Pancreas (tissue), 10 donors: ENCODE measurements at regions not wholly inside any gene's neighbourhood (a gene's known extent, or its start where the extent isn't known, plus 50 kb on each side); places are given as distances from the start of the nearest gene placed in this dataset.

ENCODE experiments used
- ATAC-seq, 4 donors: fragments of 200-7000 bp; cut with Tn5 transposase; one replicate each; pipeline versions ENCODE4 v1.8.0 to v1.9.1; 2020; ENCODE audit warnings: mild to moderate bottlenecking in 4 of 4, moderate library complexity in 4 of 4
- DNase-seq, 6 donors: peaks; one replicate each; pipeline ENCODE4 v3.0.0-alpha.2; 2020
- FAIRE-seq: peaks from 2 replicates; lab custom pipeline; 2012; peaks lifted over from hg19 to GRCh38; lab: Jason Lieb, UNC
- H3K27ac ChIP-seq, 4 donors: fragments of 200-600 bp; sonication (generic); 1 replicate in 3 of 4; 2 replicates in 1 of 4; pipeline versions ENCODE4 v1.5.0 to v1.8.0; 2020
- H3K27me3 ChIP-seq, 4 donors: fragments of 200-600 bp; one replicate each; pipeline ENCODE4 v1.8.0; 2021
- H3K36me3 ChIP-seq, 3 donors: fragments of 200-600 bp; sonication (generic) in 1 of 3; one replicate each; pipeline versions ENCODE4 v1.5.0 to v1.8.0; 2020 to 2021
- H3K4me1 ChIP-seq, 3 donors: fragments of 200-600 bp; one replicate each; pipeline ENCODE4 v1.8.0; 2021
- H3K4me3 ChIP-seq, 4 donors: fragments of 200-600 bp; sonication (generic) in 2 of 4; one replicate each; pipeline versions ENCODE4 v1.5.0 to v1.8.0; 2020 to 2021
- H3K9me3 ChIP-seq, 4 donors: fragments of 200-600 bp; one replicate each; pipeline ENCODE4 v1.8.0; 2021
- WGBS, 2 donors: extraction: QIAGEN DNeasy Blood & Tissue Kit; methylation state at CpG; one replicate each; pipeline ENCODE4 v1.1.7; 2013; 5-methylcytosine and 5-hydroxymethylcytosine counted together
- intact Hi-C, 3 donors: fragments of 100-400 bp; cut with DNase I; formaldehyde crosslinking; loops; one replicate each; pipeline versions ENCODE4 v1.11.1 to v1.14.2; 2022
- TF ChIP-seq, protein P1 (sequence below), 4 donors: fragments of 200-600 bp; sonication (generic) in 3 of 4; IDR thresholded peaks; one replicate each; pipeline versions ENCODE4 v1.5.0 to v1.8.0; 2021; ENCODE audit warnings: antibody characterized with exemption in 4 of 4
- donor health status: healthy with polysubstance abuse.
- donor health status: DM: no; HTN: no; CAD: no; lungs with moderate emphysema.
- donor health status: DM: no; HTN: no; CAD: no.
- donor health status: control.
- donor health status: control.
- donor health status: Bipolar disorder and iron deficiency.
- donor health status: DM: yes; HTN: yes; CAD: no.
- donor health status: DM: no; HTN: no; CAD: no.
- donor health status: DM: no; HTN: no; CAD: no.
- donor health status: DM: yes; HTN: yes; CAD: no.

- no peak for FAIRE-seq
- ATAC-seq, result no peak
- H3K27me3 ChIP-seq, result no peaks in the 10 kb centered on the region
- H3K27ac ChIP-seq, result no peak overlapping the region
- H3K9me3 ChIP-seq, result no peaks in the 10 kb centered on the region
- H3K4me1 ChIP-seq, result no peaks in the 10 kb centered on the region
- no peaks in the 10 kb centered on the region for H3K36me3 ChIP-seq
- intact Hi-C loops, result no loop called here
- DNase-seq, result no peak
- TF ChIP-seq, protein P1, sequence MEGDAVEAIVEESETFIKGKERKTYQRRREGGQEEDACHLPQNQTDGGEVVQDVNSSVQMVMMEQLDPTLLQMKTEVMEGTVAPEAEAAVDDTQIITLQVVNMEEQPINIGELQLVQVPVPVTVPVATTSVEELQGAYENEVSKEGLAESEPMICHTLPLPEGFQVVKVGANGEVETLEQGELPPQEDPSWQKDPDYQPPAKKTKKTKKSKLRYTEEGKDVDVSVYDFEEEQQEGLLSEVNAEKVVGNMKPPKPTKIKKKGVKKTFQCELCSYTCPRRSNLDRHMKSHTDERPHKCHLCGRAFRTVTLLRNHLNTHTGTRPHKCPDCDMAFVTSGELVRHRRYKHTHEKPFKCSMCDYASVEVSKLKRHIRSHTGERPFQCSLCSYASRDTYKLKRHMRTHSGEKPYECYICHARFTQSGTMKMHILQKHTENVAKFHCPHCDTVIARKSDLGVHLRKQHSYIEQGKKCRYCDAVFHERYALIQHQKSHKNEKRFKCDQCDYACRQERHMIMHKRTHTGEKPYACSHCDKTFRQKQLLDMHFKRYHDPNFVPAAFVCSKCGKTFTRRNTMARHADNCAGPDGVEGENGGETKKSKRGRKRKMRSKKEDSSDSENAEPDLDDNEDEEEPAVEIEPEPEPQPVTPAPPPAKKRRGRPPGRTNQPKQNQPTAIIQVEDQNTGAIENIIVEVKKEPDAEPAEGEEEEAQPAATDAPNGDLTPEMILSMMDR (IDR thresholded peaks at IDR 0.05), result no peak
- no peak overlapping the region for H3K4me3 ChIP-seq
- 60 to 67% methylated on average over 1 of the region's 1 CpG for WGBS, 2 donors
These were observed 409.2 kb upstream of the MYT1L start for GRCh38 chr2:2740238-2740775.

DNA sequence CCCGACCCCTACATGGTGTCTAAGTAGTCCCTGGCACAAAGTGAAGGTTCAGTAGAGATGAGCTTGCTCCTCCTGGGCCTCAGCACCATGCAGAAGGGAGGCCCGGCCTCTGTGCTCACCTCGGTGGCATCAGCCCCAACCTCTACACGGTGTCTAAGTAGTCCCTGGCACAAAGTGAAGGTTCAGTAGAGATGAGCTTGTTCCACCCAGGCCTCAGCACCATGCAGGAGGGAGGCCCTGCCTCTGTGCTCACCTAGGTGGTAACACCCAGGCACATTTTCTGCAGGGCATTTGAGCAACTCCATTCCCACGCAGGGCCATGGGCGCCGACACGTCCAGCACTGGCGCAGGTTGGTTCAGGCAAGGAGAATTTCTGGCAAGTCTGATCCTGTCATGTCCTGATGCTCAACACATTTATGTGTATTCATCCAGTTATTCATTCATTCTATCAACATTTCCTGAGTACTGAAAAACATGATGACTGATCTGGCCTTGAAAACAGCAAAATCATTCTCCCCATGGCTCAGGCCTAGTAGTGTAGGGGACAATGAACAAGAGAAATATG lies 408.2 kb upstream of the MYT1L start:
- Histone ChIP-seq H3K36me3 (no peaks in the 10 kb centered on the region), H3K27me3 (no peaks in the 10 kb centered on the region), H3K4me1 (no peaks in the 10 kb centered on the region), H3K9me3 (no peaks in the 10 kb centered on the region), H3K4me3 (no peak overlapping the region), H3K27ac (no peak overlapping the region)
- TF ChIP-seq, protein P1 (IDR thresholded peaks at IDR 0.05), result no peak
- no peak for DNase-seq
- 82 to 87% methylated on average over 9 of the region's 9 CpGs for WGBS, 2 donors
- ATAC-seq, result no peak
- intact Hi-C loops, result no loop called here
- no peak for FAIRE-seq

DNA sequence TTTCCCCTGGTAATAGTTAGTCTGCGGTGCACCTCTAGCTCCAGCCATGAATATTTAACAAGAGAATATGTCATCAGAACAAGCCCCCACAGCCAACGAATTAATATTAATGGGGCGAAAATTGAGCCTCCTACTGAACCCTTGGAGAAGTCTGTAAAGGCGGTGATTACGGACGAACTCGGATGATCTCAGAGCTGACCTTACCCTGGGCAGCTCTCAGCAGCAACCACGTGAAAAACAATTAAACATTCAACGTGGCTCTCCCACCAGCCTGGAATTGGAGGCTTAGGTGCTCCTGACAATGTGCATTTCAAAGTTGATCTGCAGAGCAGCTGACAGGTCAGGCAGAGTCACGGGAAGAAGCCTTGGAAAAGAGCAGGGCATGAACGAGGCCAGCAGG lies 407.6 kb upstream of the MYT1L start:
- TF ChIP-seq, protein P1 (IDR thresholded peaks at IDR 0.05), result no peak
- no peak for DNase-seq
- no peak for FAIRE-seq
- Histone ChIP-seq H3K4me1 (no peaks in the 10 kb centered on the region), H3K27ac (no peak overlapping the region), H3K9me3 (no peaks in the 10 kb centered on the region), H3K4me3 (no peak overlapping the region), H3K27me3 (no peaks in the 10 kb centered on the region), H3K36me3 (no peaks in the 10 kb centered on the region)
- no peak for ATAC-seq
- 67 to 75% methylated on average over 11 of the region's 11 CpGs for WGBS, 2 donors
- intact Hi-C loops, result no loop called here

GRCh38 chr2:2738276-2738675 lies 407.2 kb upstream of the MYT1L start:
- intact Hi-C loops, result no loop called here
- Histone ChIP-seq H3K36me3 (no peaks in the 10 kb centered on the region), H3K4me1 (no peaks in the 10 kb centered on the region), H3K27ac (no peak overlapping the region), H3K9me3 (no peaks in the 10 kb centered on the region), H3K4me3 (no peak overlapping the region), H3K27me3 (no peaks in the 10 kb centered on the region)
- WGBS, 2 donors, result 74 to 77% methylated on average over 11 of the region's 11 CpGs
- ATAC-seq, result no peak
- no peak for FAIRE-seq
- TF ChIP-seq, protein P1 (IDR thresholded peaks at IDR 0.05), result no peak
- peak in 1 of 6 donors; percentile 35 for DNase-seq

GRCh38 chr2:2735041-2735440 lies 404.0 kb upstream of the MYT1L start:
- Histone ChIP-seq H3K4me1 (no peaks in the 10 kb centered on the region), H3K27me3 (no peaks in the 10 kb centered on the region), H3K4me3 (no peak overlapping the region), H3K27ac (no peak overlapping the region), H3K9me3 (no peaks in the 10 kb centered on the region), H3K36me3 (no peaks in the 10 kb centered on the region)
- TF ChIP-seq, protein P1 (IDR thresholded peaks at IDR 0.05), result no peak
- no peak for FAIRE-seq
- WGBS, 2 donors, result 47 to 53% methylated on average over 7 of the region's 7 CpGs
- intact Hi-C loops, result no loop called here
- no peak for ATAC-seq
- DNase-seq, result no peak
